ENCODE measurements at regions not wholly inside any gene's neighbourhood (a gene's known extent, or its start where the extent isn't known, plus 50 kb on each side); places are given as distances from the start of the nearest gene placed in this dataset.

- no peak for DNase-seq
- Histone ChIP-seq H3K4me1 (replicated peaks in 1 of 2) (no peaks in the 10 kb centered on the region), H3K9me3 (replicated peaks in 1 of 3) (no peaks in the 10 kb centered on the region), H3K27me3 (no peaks in the 10 kb centered on the region), H3K4me3 (no peak overlapping the region), H3K36me3 (replicated peaks in 1 of 2) (no peaks in the 10 kb centered on the region), H3K27ac (no peak overlapping the region)
- 84 to 91% (median 88%) methylated on average over 4 of the region's 4 CpGs for WGBS, 4 donors
- intact Hi-C loops (cut with DNase I), result no loop called here
- TF ChIP-seq POLR2A (IDR thresholded peaks at IDR 0.05) (no peak), CTCF (IDR thresholded peaks at IDR 0.05) (no peak)
Measured at GRCh38 chr2:187167491-187167890, 280.6 kb downstream of the CALCRL start.

GRCh38 chr2:187165936-187166610, 282.0 kb downstream of the CALCRL start:
- TF ChIP-seq POLR2A (IDR thresholded peaks at IDR 0.05) (no peak), CTCF (IDR thresholded peaks at IDR 0.05) (no peak)
- H3K4me1 ChIP-seq (replicated peaks in 1 of 2), result no peaks in the 10 kb centered on the region
- H3K27me3 ChIP-seq, result no peaks in the 10 kb centered on the region
- H3K36me3 ChIP-seq (replicated peaks in 1 of 2), result no peaks in the 10 kb centered on the region
- no peaks in the 10 kb centered on the region for H3K9me3 ChIP-seq (replicated peaks in 1 of 3)
- intact Hi-C loops (cut with DNase I), result no loop called here
- no peak for DNase-seq
- WGBS, 4 donors, result 71 to 79% (median 76%) methylated on average over 1 of the region's 1 CpG
- no peak overlapping the region for H3K27ac ChIP-seq
- H3K4me3 ChIP-seq, result no peak overlapping the region

GRCh38 chr2:187158452-187158851, 289.6 kb downstream of the CALCRL start:
- H3K27ac ChIP-seq, result no peak overlapping the region
- TF ChIP-seq POLR2A (IDR thresholded peaks at IDR 0.05), result no peak
- TF ChIP-seq CTCF (IDR thresholded peaks at IDR 0.05), result no peak

GRCh38 chr2:187157046-187157445, 291.0 kb downstream of the CALCRL start:
- no peaks in the 10 kb centered on the region for H3K36me3 ChIP-seq (replicated peaks in 1 of 2)
- no peak for DNase-seq
- H3K27me3 ChIP-seq, result no peaks in the 10 kb centered on the region
- TF ChIP-seq CTCF (IDR thresholded peaks at IDR 0.05) (no peak), POLR2A (IDR thresholded peaks at IDR 0.05) (no peak)
- H3K9me3 ChIP-seq (replicated peaks in 1 of 3), result peaks cover 0 to 11% (median 0%) of the 10 kb centered on the region in 3 donors
- no peaks in the 10 kb centered on the region for H3K4me1 ChIP-seq (replicated peaks in 1 of 2)
- H3K27ac ChIP-seq, result no peak overlapping the region
- 89 to 100% (median 90%) methylated on average over 2 of the region's 2 CpGs for WGBS, 4 donors
- intact Hi-C loops (cut with DNase I), result no loop called here
- no peak overlapping the region for H3K4me3 ChIP-seq

More at GRCh38 chr2:187158452-187158851, 289.6 kb downstream of the CALCRL start:
- 59 to 63% (median 60%) methylated on average over 3 of the region's 3 CpGs for WGBS, 4 donors
- intact Hi-C loops (cut with DNase I), result no loop called here
- no peaks in the 10 kb centered on the region for H3K27me3 ChIP-seq
- H3K9me3 ChIP-seq (replicated peaks in 1 of 3), result peaks cover 0 to 11% (median 0%) of the 10 kb centered on the region in 3 donors
- no peak overlapping the region for H3K4me3 ChIP-seq
- H3K36me3 ChIP-seq (replicated peaks in 1 of 2), result no peaks in the 10 kb centered on the region
- DNase-seq, result no peak
- H3K4me1 ChIP-seq (replicated peaks in 1 of 2), result no peaks in the 10 kb centered on the region
